ENCODE measurements at regions not wholly inside any gene's neighbourhood (a gene's known extent, or its start where the extent isn't known, plus 50 kb on each side); places are given as distances from the start of the nearest gene placed in this dataset.

DNA sequence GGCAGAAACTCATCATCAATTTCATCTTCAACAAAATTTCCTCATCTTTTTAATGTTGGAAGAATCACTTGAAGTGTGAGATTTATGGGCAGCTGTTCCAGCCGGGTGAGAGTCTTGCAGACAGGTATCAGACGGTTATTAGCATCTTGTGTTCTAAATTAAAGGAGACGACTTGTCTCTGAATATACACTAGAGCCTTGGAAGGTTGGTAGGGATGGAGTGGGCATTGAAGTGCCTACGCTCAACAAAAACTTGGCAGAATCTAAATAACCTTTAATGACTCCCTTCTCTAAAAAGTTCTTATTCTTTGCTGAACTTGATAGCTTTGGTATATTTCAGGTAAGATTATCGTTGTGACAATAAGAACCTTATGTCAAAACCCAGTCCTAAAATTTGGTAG is 111.5 kb upstream of the MAGI3 start:
- Histone ChIP-seq H3K9me3 (ENCODE audit: insufficient read depth in 2 of 2, low read depth in 1 of 2, low read length in 1 of 2) (no peaks in the 10 kb centered on the region), H3K56ac (replicated peaks; ENCODE audit: insufficient read length, low read depth, low read length) (no peak overlapping the region), H3K79me2 (ENCODE audit: control insufficient read depth in 1 of 2, insufficient read depth in 2 of 2, low read length in 2 of 2) (no peaks in the 10 kb centered on the region), H3K4ac (replicated peaks; ENCODE audit: insufficient read length, low read depth, low read length) (no peak overlapping the region), H3K23me2 (ENCODE audit: low read depth, low read length) (no peaks in the 10 kb centered on the region), H3K4me1 (replicated peaks in 1 of 4; ENCODE audit: control insufficient read depth in 3 of 4, insufficient read depth in 4 of 4, low read length in 3 of 4) (peaks cover 0 to 2% (median under 1%) of the 10 kb centered on the region in 4 experiments; a peak in 1 of 7 replicates), H2BK15ac (ENCODE audit: low read length) (no peak overlapping the region), H4K8ac (ENCODE audit: extremely low read depth, insufficient read depth, low read length) (no peak overlapping the region), H3K9ac (replicated peaks in 1 of 4; ENCODE audit: extremely low read depth in 1 of 4, low read depth in 3 of 4, low read length in 3 of 4) (no peak overlapping the region), H3K4me2 (ENCODE audit: insufficient read depth in 1 of 2, low read depth in 2 of 2, low read length in 2 of 2) (no peak overlapping the region), H2BK120ac (replicated peaks; ENCODE audit: low read depth, low read length) (no peak overlapping the region), H3K36me3 (ENCODE audit: control insufficient read depth in 2 of 4, insufficient read depth in 4 of 4, low read length in 3 of 4) (no peaks in the 10 kb centered on the region), H4K20me1 (replicated peaks in 1 of 2; ENCODE audit: control insufficient read depth in 1 of 2, insufficient read depth in 2 of 2, low read length in 2 of 2) (no peaks in the 10 kb centered on the region), H4K91ac (replicated peaks; ENCODE audit: insufficient read length, low read length) (no peak overlapping the region), H3K27me3 (replicated peaks in 1 of 4; ENCODE audit: control insufficient read depth in 3 of 4, extremely low read depth in 1 of 4, insufficient read depth in 3 of 4, low read length in 3 of 4) (peaks cover 0 to 4% (median 0%) of the 10 kb centered on the region in 4 experiments; a peak in 2 of 7 replicates), H2AK5ac (ENCODE audit: low read depth, low read length) (no peak overlapping the region), H2BK5ac (ENCODE audit: low read depth, low read length) (no peak overlapping the region), H3K14ac (ENCODE audit: insufficient read length) (no peak overlapping the region), H2BK12ac (ENCODE audit: low read depth, low read length) (no peak overlapping the region), H2AFZ (ENCODE audit: low read length) (no peak overlapping the region), H3K79me1 (ENCODE audit: low read depth, low read length) (no peaks in the 10 kb centered on the region), H2BK20ac (ENCODE audit: low read length) (no peak overlapping the region), H4K5ac (ENCODE audit: insufficient read length, low read depth, low read length) (no peak overlapping the region), H3K23ac (ENCODE audit: insufficient read length) (no peak overlapping the region), H3K4me3 (ENCODE audit: extremely low read depth in 1 of 4, insufficient read depth in 2 of 4, low read depth in 3 of 4, low read length in 4 of 4) (no peak overlapping the region), H3K18ac (ENCODE audit: extremely low read depth, low read length) (no peak overlapping the region), H3K27ac (ENCODE audit: low read depth, low read length) (no peak overlapping the region)
- CTCF ChIA-PET (ENCODE audit: partially characterized antibody): interaction anchor here (0.7 kb wide), 1 partner anchor 47 kb away, joined by 3 read pairs; no protein-coding TSS in a partner anchor
- TF ChIP-seq TCF12 (IDR thresholded peaks at IDR 0.05; ENCODE audit: low read depth, low read length) (no peak), SIX5 (IDR thresholded peaks at IDR 0.05; ENCODE audit: low read depth, low read length) (no peak), RAD21 (IDR thresholded peaks at IDR 0.05 in 1 of 2, conservative IDR thresholded peaks at IDR 0.05 in 1 of 2; ENCODE audit: low read depth in 2 of 2, low read length in 2 of 2) (no peak), POU5F1 (IDR thresholded peaks at IDR 0.05; ENCODE audit: low read depth, low read length) (no peak), CBX8 (IDR thresholded peaks at IDR 0.05; ENCODE audit: borderline replicate concordance, low read depth, low read length) (no peak), CTCF (IDR thresholded peaks at IDR 0.05; ENCODE audit: control extremely low read depth in 1 of 3, insufficient read depth in 1 of 3, low read depth in 1 of 3, low read length in 3 of 3) (no peak), RBBP5 (IDR thresholded peaks at IDR 0.05; ENCODE audit: borderline replicate concordance, low read depth, low read length) (no peak), KDM4A (IDR thresholded peaks at IDR 0.05; ENCODE audit: low read depth, low read length, severe bottlenecking) (no peak), FOSL1 (IDR thresholded peaks at IDR 0.05; ENCODE audit: insufficient read depth, low read depth, low read length) (no peak), NRF1 (IDR thresholded peaks at IDR 0.05; ENCODE audit: low read depth, low read length) (no peak)
- TF ChIP-seq, protein P1, sequence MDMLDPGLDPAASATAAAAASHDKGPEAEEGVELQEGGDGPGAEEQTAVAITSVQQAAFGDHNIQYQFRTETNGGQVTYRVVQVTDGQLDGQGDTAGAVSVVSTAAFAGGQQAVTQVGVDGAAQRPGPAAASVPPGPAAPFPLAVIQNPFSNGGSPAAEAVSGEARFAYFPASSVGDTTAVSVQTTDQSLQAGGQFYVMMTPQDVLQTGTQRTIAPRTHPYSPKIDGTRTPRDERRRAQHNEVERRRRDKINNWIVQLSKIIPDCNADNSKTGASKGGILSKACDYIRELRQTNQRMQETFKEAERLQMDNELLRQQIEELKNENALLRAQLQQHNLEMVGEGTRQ (IDR thresholded peaks at IDR 0.05; ENCODE audit: low read length): no peak
- 93% methylated on average over 5 of the region's 5 CpGs; no CpG with 5 or more reads in 1 of the 2 experiments for WGBS, 2 experiments (ENCODE audit: extremely low coverage in 1 of 2, insufficient coverage in 1 of 2, insufficient read length in 1 of 2, insufficient replicate concordance in 2 of 2, low coverage in 1 of 2, low lambda C conversion rate in 2 of 2, missing lambda C conversion rate in 1 of 2)
- FAIRE-seq (no peak), DNase-seq (ENCODE audit: low read depth in 1 of 2, low spot score in 2 of 2) (no peak)
- POLR2A ChIA-PET (ENCODE audit: partially characterized antibody): no interaction called here

Measured in H1 (cell line).